PC-3 (cell line): ENCODE measurements at regions not wholly inside any gene's neighbourhood (a gene's known extent, or its start where the extent isn't known, plus 50 kb on each side); places are given as distances from the start of the nearest gene placed in this dataset.

ENCODE experiments used
- ATAC-seq: fragments of 200-7000 bp; cut with Tn5 transposase; 2 replicates; pipeline ENCODE4 v1.9.1; 2020; ENCODE audit warnings: mild to moderate bottlenecking, moderate library complexity
- BruUV-seq: library from RNA; stranded (reverse); fragments of 400-500 nt; replicated peaks from 2 replicates; lab custom pipeline; 2021; lab: Mats Ljungman, UMichigan
- CTCF ChIA-PET: fragments of 300-600 bp; sonication (Branson Sonifier 250); formaldehyde crosslinking; loops from one replicate; lab custom pipeline; 2022; ENCODE audit warnings: antibody characterized with exemption; lab: Charles Lee
- POLR2A ChIA-PET: fragments of 300-600 bp; sonication (Branson Sonifier 250); formaldehyde crosslinking; loops from one replicate; lab custom pipeline; 2022; ENCODE audit warnings: antibody characterized with exemption; ENCODE audit not compliant: unreplicated experiment; lab: Charles Lee
- DNase-seq: peaks from one replicate; pipeline ENCODE4 v3.0.0-alpha.2; 2015
- H2AFZ ChIP-seq: fragments of 300-600 bp; sonication (generic); 2 replicates; pipeline ENCODE4 v1.6.0; 2016; ENCODE audit warnings: antibody characterized with exemption, low read length
- H3F3A ChIP-seq: fragments of 300-600 bp; sonication (generic); one replicate; pipeline ENCODE4 v1.6.0; 2017; ENCODE audit warnings: antibody characterized with exemption, low read length, control low read depth, mild to moderate bottlenecking; ENCODE audit not compliant: unreplicated experiment
- H3K27ac ChIP-seq: fragments of 300-600 bp; sonication (generic); 2 replicates; pipeline ENCODE4 v1.5.1; 2016; ENCODE audit warnings: mild to moderate bottlenecking, low read length
- H3K27me3 ChIP-seq: fragments of 300-600 bp; sonication (generic); 2 replicates; pipeline ENCODE4 v1.6.1; 2016; ENCODE audit warnings: low read length, mixed read lengths
- H3K36me3 ChIP-seq: fragments of 300-600 bp; sonication (generic); 2 replicates; pipeline ENCODE4 v1.6.1; 2016; ENCODE audit warnings: low read depth, mixed run types, low read length, mixed read lengths
- H3K4me1 ChIP-seq: fragments of 300-600 bp; sonication (generic); 2 replicates; pipeline ENCODE4 v1.5.1; 2016; ENCODE audit warnings: low read length; ENCODE audit not compliant: insufficient read depth
- H3K4me2 ChIP-seq: fragments of 300-600 bp; sonication (generic); 2 replicates; pipeline ENCODE4 v1.6.0; 2016; ENCODE audit warnings: low read length
- H3K4me3 ChIP-seq: fragments of 300-600 bp; sonication (generic); 2 replicates; pipeline ENCODE4 v1.5.1; 2016; ENCODE audit warnings: mild to moderate bottlenecking, low read length, mixed read lengths
- H3K79me2 ChIP-seq: fragments of 300-600 bp; sonication (generic); 2 replicates; pipeline ENCODE4 v1.6.1; 2017; ENCODE audit warnings: low read length, mixed read lengths
- H3K9ac ChIP-seq: fragments of 300-600 bp; sonication (generic); 2 replicates; pipeline ENCODE4 v1.6.0; 2016; ENCODE audit warnings: mild to moderate bottlenecking, low read length
- H3K9me2 ChIP-seq: fragments of 300-600 bp; sonication (generic); replicated peaks from 2 replicates; pipeline ENCODE4 v1.6.1; 2016; ENCODE audit warnings: mixed run types, low read length, mixed read lengths
- H3K9me3 ChIP-seq: fragments of 300-600 bp; sonication (generic); 2 replicates; pipeline ENCODE4 v1.6.1; 2016; ENCODE audit warnings: low read length, mixed read lengths
- H4K20me1 ChIP-seq: fragments of 300-600 bp; sonication (generic); 2 replicates; pipeline ENCODE4 v1.6.1; 2016; ENCODE audit warnings: low read length, mixed read lengths
- EZH2 ChIP-seq: fragments of 300-600 bp; sonication (generic); IDR thresholded peaks from one replicate; pipeline ENCODE4 v1.6.1; 2017; ENCODE audit warnings: antibody characterized with exemption, mild to moderate bottlenecking, low read length; ENCODE audit not compliant: unreplicated experiment
- EZH2phosphoT487 ChIP-seq: fragments of 300-600 bp; sonication (generic); IDR thresholded peaks from 2 replicates; pipeline ENCODE4 v1.6.1; 2018; ENCODE audit warnings: mild to moderate bottlenecking, antibody characterized with exemption, low read length, borderline replicate concordance
- intact Hi-C: fragments of 100-400 bp; cut with micrococcal nuclease; formaldehyde crosslinking; loops from 2 replicates; pipeline ENCODE4 v1.9.0; 2023
- TF ChIP-seq, protein P1 (sequence below): fragments of 300-600 bp; sonication (generic); conservative IDR thresholded peaks from 2 replicates; pipeline ENCODE4 v1.5.1; 2017; ENCODE audit warnings: antibody characterized with exemption, low read depth, mild to moderate bottlenecking, low read length

DNA sequence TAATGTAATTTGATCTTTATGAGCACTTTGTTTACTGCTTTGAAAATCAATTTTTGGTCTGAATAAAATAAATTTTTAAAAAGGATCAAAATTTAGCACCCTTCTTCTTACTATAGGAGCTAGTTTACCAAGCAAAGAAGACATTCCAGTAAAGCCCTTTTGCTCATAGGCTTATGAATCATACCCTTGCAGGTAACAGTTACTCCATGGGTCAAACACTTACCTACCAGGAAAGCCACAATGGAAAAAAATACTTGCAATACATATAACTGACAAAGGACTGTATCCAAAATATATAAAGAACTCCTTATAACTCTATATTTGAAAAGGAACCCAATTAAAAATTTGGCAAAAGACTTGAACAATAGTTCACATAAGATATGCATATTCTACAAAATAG lies 66.6 kb downstream of the SHOC1 start:
- peak overlapping the region; percentile 49 for H3K9ac ChIP-seq
- intact Hi-C loops: loop anchor here (2.0 kb wide), 1 partner anchor 15 kb away; no protein-coding TSS in a partner anchor
- H3K9me3 ChIP-seq: no peaks in the 10 kb centered on the region
- H2AFZ ChIP-seq: no peak overlapping the region
- H3F3A ChIP-seq: peaks cover 10% of the 10 kb centered on the region
- H3K9me2 ChIP-seq: no peaks in the 10 kb centered on the region
- TSS peak; percentile 62 for BruUV-seq
- no peaks in the 10 kb centered on the region for H3K27me3 ChIP-seq
- H3K79me2 ChIP-seq: no peaks in the 10 kb centered on the region
- peak overlapping the region; percentile 97 for H3K27ac ChIP-seq
- H3K4me2 ChIP-seq: peak overlapping the region; percentile 82
- TF ChIP-seq EZH2 (no peak), EZH2phosphoT487 (no peak)
- TF ChIP-seq, protein P1, sequence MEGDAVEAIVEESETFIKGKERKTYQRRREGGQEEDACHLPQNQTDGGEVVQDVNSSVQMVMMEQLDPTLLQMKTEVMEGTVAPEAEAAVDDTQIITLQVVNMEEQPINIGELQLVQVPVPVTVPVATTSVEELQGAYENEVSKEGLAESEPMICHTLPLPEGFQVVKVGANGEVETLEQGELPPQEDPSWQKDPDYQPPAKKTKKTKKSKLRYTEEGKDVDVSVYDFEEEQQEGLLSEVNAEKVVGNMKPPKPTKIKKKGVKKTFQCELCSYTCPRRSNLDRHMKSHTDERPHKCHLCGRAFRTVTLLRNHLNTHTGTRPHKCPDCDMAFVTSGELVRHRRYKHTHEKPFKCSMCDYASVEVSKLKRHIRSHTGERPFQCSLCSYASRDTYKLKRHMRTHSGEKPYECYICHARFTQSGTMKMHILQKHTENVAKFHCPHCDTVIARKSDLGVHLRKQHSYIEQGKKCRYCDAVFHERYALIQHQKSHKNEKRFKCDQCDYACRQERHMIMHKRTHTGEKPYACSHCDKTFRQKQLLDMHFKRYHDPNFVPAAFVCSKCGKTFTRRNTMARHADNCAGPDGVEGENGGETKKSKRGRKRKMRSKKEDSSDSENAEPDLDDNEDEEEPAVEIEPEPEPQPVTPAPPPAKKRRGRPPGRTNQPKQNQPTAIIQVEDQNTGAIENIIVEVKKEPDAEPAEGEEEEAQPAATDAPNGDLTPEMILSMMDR: no peak
- H3K36me3 ChIP-seq: peaks cover 9% of the 10 kb centered on the region; the same call in 1 of the 2 replicates
- ATAC-seq (peak; percentile 52), DNase-seq (peak; percentile 64)
- POLR2A ChIA-PET: interaction anchor here (0.5 kb wide), 1 partner anchor 70 kb away, joined by 3 read pairs; no protein-coding TSS in a partner anchor
- CTCF ChIA-PET: interaction anchor here (1.0 kb wide), 1 partner anchor 130 kb away, joined by 3 read pairs; no protein-coding TSS in a partner anchor
- H4K20me1 ChIP-seq: no peaks in the 10 kb centered on the region
- peaks cover 36% of the 10 kb centered on the region for H3K4me1 ChIP-seq
- peak overlapping the region; percentile 58 for H3K4me3 ChIP-seq

DNA sequence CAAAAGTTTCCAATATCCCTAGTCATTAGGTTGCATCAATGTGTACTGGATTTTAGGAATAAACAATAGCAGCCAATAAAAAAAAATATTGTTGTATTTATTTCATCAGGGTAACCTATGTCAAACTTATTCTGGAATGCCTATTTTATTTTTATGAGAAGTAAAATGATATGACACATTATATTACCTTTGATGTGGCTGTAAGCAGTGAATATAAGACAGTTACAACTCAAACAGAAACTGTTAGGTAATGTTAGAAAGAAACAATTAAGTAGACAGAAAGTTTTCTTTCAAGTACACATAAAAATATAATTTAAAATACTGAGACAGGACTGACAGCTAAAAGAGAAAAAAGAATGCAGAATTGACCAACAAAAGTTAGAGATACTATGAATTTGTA lies 65.5 kb downstream of the GNG10 start:
- ATAC-seq (peak; percentile 19; the same call in 1 of the 2 replicates), DNase-seq (peak; percentile 44)
- peaks cover 10% of the 10 kb centered on the region for H3F3A ChIP-seq
- H3K9me2 ChIP-seq: no peaks in the 10 kb centered on the region
- peaks cover 36% of the 10 kb centered on the region for H3K4me1 ChIP-seq
- intact Hi-C loops: no loop called here
- H3K9me3 ChIP-seq: no peaks in the 10 kb centered on the region
- H3K4me3 ChIP-seq: no peak overlapping the region
- H2AFZ ChIP-seq: no peak overlapping the region
- peak overlapping the region; percentile 82 for H3K4me2 ChIP-seq
- POLR2A ChIA-PET: no interaction called here
- H3K79me2 ChIP-seq: no peaks in the 10 kb centered on the region
- TF ChIP-seq EZH2phosphoT487: no peak
- TF ChIP-seq EZH2: no peak
- TF ChIP-seq, protein P1: no peak
- peaks cover 9% of the 10 kb centered on the region; the same call in 1 of the 2 replicates for H3K36me3 ChIP-seq
- no peak overlapping the region for H3K9ac ChIP-seq
- no peaks in the 10 kb centered on the region for H3K27me3 ChIP-seq
- CTCF ChIA-PET: no interaction called here
- H4K20me1 ChIP-seq: no peaks in the 10 kb centered on the region
- BruUV-seq: no TSS peak
- peak overlapping the region; percentile 97 for H3K27ac ChIP-seq

DNA sequence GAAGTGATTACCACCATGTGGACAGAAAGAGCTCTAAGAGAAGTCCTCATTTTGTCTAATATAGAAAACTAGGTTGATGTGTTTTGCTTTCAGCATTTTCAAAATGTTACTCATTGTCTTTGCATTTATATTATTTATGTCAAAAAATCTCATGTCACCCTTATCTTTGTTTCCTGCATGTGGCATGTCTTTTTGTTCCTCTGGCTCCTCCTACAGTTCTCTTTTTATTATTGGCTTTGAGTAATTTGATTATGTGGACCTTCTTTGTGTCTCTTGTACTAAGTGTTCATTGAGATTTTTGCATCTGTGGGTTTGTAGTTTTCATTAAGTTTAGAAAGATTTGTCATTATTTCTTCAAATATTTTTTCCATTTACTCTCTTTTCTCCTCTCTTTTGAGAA lies 58.8 kb downstream of the GNG10 start:
- Histone ChIP-seq H3K79me2 (no peaks in the 10 kb centered on the region), H3K9me3 (no peaks in the 10 kb centered on the region), H2AFZ (no peak overlapping the region), H3F3A (no peaks in the 10 kb centered on the region), H4K20me1 (no peaks in the 10 kb centered on the region), H3K4me3 (no peak overlapping the region), H3K4me2 (no peak overlapping the region), H3K27me3 (no peaks in the 10 kb centered on the region), H3K27ac (no peak overlapping the region), H3K9ac (no peak overlapping the region), H3K9me2 (no peaks in the 10 kb centered on the region), H3K36me3 (no peaks in the 10 kb centered on the region), H3K4me1 (no peaks in the 10 kb centered on the region)
- ATAC-seq: no peak
- intact Hi-C loops: no loop called here
- no peak for TF ChIP-seq EZH2phosphoT487
- TF ChIP-seq, protein P1: peak; percentile 33; the same call in 1 of the 2 replicates
- POLR2A ChIA-PET: no interaction called here
- DNase-seq: no peak
- CTCF ChIA-PET: no interaction called here
- BruUV-seq: no TSS peak
